ENCODE measurements at regions not wholly inside any gene's neighbourhood (a gene's known extent, or its start where the extent isn't known, plus 50 kb on each side); places are given as distances from the start of the nearest gene placed in this dataset.
"Not testable (repeated sequence)": the region's sequence is repeated elsewhere in the genome, so short reads cannot be mapped to it uniquely, and the experiment has no call there.

DNA sequence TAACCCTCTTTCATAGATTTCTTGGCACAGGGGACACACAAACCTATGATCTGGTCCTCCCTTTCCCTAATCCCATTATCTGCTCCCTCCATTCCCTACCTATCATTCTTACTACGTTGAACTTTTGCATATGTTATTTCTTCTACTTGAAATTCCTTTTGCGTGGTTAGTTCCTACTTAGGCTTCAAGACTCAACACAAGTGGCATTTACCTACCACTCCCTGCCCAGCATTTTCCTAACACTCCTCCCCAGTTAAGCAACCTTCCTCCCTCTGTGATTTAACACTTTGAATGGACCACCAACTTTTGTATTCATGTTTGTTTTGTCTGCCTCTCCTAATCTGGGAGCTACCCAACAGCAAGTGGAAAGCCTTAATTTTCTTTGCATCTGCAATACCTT, 1113.7 kb downstream of the STIM2 start:
- H3K4me1 ChIP-seq (ENCODE audit: control insufficient read depth in 3 of 3, insufficient read depth in 2 of 3, low read depth in 1 of 3, low read length in 2 of 3): no peaks in the 10 kb centered on the region
- no peak overlapping the region for H3K27ac ChIP-seq (ENCODE audit: low read depth in 1 of 3, low read length in 2 of 3)
- H3K9me3 ChIP-seq (ENCODE audit: control insufficient read depth in 2 of 2, insufficient read depth in 1 of 2, low read depth in 1 of 2, low read length in 1 of 2): no peaks in the 10 kb centered on the region
- H3K36me3 ChIP-seq (ENCODE audit: control insufficient read depth in 3 of 3, insufficient read depth in 2 of 3, low read depth in 1 of 3, low read length in 3 of 3): no peaks in the 10 kb centered on the region
- no peak overlapping the region for H3K4me3 ChIP-seq (ENCODE audit: low read depth in 1 of 3, low read length in 3 of 3)
- FAIRE-seq (no peak), DNase-seq (no peak)
- no peaks in the 10 kb centered on the region for H3K27me3 ChIP-seq (ENCODE audit: control insufficient read depth in 3 of 3, insufficient read depth in 3 of 3, low read length in 3 of 3)
- 42 to 76% (median 74%) methylated on average over 2 of the region's 2 CpGs for WGBS, 3 donors

DNA sequence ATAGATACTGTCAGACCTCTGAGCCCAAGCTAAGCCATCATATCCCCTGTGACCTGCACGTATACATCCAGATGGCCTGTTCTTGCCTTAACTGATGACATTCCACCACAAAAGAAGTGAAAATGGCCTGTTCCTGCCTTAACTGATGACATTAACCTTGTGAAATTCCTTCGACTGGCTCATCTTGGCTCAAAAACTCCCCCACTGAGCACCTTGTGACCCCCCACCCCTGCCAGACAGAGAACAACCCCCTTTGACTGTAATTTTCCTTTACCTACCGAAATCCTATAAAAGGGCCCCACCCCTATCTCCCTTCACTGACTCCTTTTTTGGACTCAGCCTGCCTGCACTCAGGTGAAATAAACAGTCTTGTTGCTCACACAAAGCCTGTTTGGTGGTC, 1114.2 kb downstream of the STIM2 start:
- FAIRE-seq; H3K27me3 ChIP-seq (ENCODE audit: control insufficient read depth in 3 of 3, insufficient read depth in 3 of 3, low read length in 3 of 3); H3K4me1 ChIP-seq (ENCODE audit: control insufficient read depth in 3 of 3, insufficient read depth in 2 of 3, low read depth in 1 of 3, low read length in 2 of 3); DNase-seq; H3K4me3 ChIP-seq (ENCODE audit: low read depth in 1 of 3, low read length in 3 of 3); H3K36me3 ChIP-seq (ENCODE audit: control insufficient read depth in 3 of 3, insufficient read depth in 2 of 3, low read depth in 1 of 3, low read length in 3 of 3); H3K27ac ChIP-seq (ENCODE audit: low read depth in 1 of 3, low read length in 2 of 3); H3K9me3 ChIP-seq (ENCODE audit: control insufficient read depth in 2 of 2, insufficient read depth in 1 of 2, low read depth in 1 of 2, low read length in 1 of 2): not testable (repeated sequence)
- 58 to 76% (median 73%) methylated on average over 3 of the region's 3 CpGs for WGBS, 3 donors

DNA sequence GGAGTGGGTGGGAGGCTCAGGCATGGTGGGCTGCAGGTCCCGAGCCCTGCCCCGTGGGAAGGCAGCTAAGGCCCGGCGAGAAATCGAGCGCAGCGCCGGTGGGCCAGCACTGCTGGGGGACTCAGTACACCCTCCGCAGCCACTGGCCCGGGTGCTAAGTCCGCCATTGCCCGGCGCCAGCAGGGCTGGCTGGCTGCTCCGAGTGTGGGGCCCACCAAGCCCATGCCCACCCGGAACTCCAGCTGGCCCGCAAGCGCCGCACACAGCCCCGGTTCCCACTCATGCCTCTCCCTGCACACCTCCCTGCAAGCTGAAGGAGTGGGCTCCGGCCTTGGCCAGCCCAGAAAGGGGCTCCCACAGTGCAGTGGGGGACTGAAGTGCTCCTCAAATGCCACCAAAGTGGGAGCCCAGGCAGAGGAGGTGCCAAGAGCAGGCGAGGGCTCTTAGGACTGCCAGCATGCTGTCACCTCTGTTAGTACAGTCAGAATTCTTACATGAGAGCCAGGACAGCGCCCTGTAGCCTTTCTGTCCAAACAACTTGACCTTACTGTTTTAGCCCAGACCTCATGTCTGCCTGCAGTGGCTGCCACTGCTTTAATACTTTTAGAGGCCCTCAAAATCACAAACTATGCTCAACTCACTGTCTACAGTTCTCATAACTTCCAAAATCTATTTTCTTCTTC, 1117.9 kb downstream of the STIM2 start:
- 75 to 96% (median 88%) methylated on average over 7 to 18 of the region's 22 CpGs for WGBS, 3 donors
- DNase-seq; H3K4me1 ChIP-seq (ENCODE audit: control insufficient read depth in 3 of 3, insufficient read depth in 2 of 3, low read depth in 1 of 3, low read length in 2 of 3); FAIRE-seq; H3K27ac ChIP-seq (ENCODE audit: low read depth in 1 of 3, low read length in 2 of 3); H3K36me3 ChIP-seq (ENCODE audit: control insufficient read depth in 3 of 3, insufficient read depth in 2 of 3, low read depth in 1 of 3, low read length in 3 of 3); H3K4me3 ChIP-seq (ENCODE audit: low read depth in 1 of 3, low read length in 3 of 3); H3K9me3 ChIP-seq (ENCODE audit: control insufficient read depth in 2 of 2, insufficient read depth in 1 of 2, low read depth in 1 of 2, low read length in 1 of 2); H3K27me3 ChIP-seq (ENCODE audit: control insufficient read depth in 3 of 3, insufficient read depth in 3 of 3, low read length in 3 of 3): not testable (repeated sequence)

DNA sequence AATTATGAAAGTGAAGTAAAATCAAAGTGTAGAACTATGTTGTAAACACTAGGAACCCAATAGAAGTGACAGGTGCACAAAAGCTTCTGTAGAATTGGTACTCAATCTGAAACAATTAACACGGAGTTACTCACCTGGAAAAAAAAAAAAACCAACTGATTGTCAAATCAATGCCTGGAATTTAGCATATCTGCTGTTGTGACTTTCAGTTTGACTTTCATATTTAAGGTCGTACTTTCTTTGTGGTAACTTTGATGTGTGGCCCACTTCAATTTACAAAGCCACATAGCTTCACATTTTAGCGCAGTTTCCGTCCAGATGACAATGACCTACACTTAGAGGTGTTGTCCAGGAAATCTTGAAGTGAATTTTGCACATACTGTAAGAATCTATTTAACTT, 1124.9 kb downstream of the STIM2 start:
- DNase-seq (no peak), FAIRE-seq (no peak)
- no peak overlapping the region for H3K4me3 ChIP-seq (ENCODE audit: low read depth in 1 of 3, low read length in 3 of 3)
- no peaks in the 10 kb centered on the region for H3K9me3 ChIP-seq (ENCODE audit: control insufficient read depth in 2 of 2, insufficient read depth in 1 of 2, low read depth in 1 of 2, low read length in 1 of 2)
- H3K4me1 ChIP-seq (ENCODE audit: control insufficient read depth in 3 of 3, insufficient read depth in 2 of 3, low read depth in 1 of 3, low read length in 2 of 3): no peaks in the 10 kb centered on the region
- H3K36me3 ChIP-seq (ENCODE audit: control insufficient read depth in 3 of 3, insufficient read depth in 2 of 3, low read depth in 1 of 3, low read length in 3 of 3): no peaks in the 10 kb centered on the region
- 65 to 77% (median 71%) methylated on average over 4 of the region's 4 CpGs for WGBS, 3 donors
- no peak overlapping the region for H3K27ac ChIP-seq (ENCODE audit: low read depth in 1 of 3, low read length in 2 of 3)
- H3K27me3 ChIP-seq (ENCODE audit: control insufficient read depth in 3 of 3, insufficient read depth in 3 of 3, low read length in 3 of 3): no peaks in the 10 kb centered on the region

DNA sequence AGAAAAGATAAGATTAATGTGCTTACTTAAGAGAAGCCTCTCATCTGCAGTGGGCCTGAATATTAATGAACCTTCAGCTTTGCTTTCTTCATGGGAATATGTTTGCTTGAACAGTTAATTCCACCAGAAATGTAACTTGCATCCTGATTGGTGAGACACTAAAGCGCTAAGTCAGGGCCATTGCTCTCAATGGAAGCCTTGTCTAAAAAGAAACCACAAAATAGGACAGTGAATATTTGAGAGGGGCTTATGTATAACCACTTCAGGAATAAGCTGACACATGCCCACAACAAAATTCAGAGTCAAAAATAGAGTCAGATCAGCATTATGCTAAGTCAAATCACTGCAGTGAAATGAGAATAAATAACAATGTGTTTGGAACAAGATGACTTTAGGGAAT, 1125.8 kb downstream of the STIM2 start:
- Histone ChIP-seq H3K9me3 (ENCODE audit: control insufficient read depth in 2 of 2, insufficient read depth in 1 of 2, low read depth in 1 of 2, low read length in 1 of 2) (no peaks in the 10 kb centered on the region), H3K27me3 (ENCODE audit: control insufficient read depth in 3 of 3, insufficient read depth in 3 of 3, low read length in 3 of 3) (no peaks in the 10 kb centered on the region), H3K4me1 (ENCODE audit: control insufficient read depth in 3 of 3, insufficient read depth in 2 of 3, low read depth in 1 of 3, low read length in 2 of 3) (no peaks in the 10 kb centered on the region), H3K27ac (ENCODE audit: low read depth in 1 of 3, low read length in 2 of 3) (no peak overlapping the region), H3K4me3 (ENCODE audit: low read depth in 1 of 3, low read length in 3 of 3) (no peak overlapping the region), H3K36me3 (ENCODE audit: control insufficient read depth in 3 of 3, insufficient read depth in 2 of 3, low read depth in 1 of 3, low read length in 3 of 3) (no peaks in the 10 kb centered on the region)
- FAIRE-seq (no peak), DNase-seq (no peak)
- 83 to 90% (median 88%) methylated on average over 1 of the region's 1 CpG for WGBS, 3 donors

DNA sequence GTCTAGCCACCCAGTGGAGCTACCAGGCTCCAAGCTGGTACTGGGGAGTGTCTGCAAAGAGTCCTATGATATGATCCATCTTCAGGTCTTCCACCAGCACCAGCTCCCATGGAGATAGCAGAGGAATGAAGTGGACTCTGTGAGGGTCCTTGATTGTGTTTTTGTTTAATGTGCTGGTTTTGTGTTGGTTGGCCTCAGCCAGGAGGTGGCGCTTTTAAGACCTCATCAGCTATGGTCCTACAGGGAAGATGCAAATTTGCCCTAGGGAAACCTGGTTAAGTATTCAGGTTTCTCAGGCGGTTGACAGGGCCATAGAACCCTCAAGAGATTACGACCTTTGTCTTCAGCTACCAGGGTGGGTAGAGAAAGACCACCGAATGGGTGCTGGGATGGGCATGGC, 1141.1 kb downstream of the STIM2 start:
- FAIRE-seq: no peak
- WGBS, 3 donors: 77 to 91% (median 84%) methylated on average over 4 of the region's 4 CpGs
- Histone ChIP-seq H3K4me1 (ENCODE audit: control insufficient read depth in 3 of 3, insufficient read depth in 2 of 3, low read depth in 1 of 3, low read length in 2 of 3) (no peaks in the 10 kb centered on the region), H3K4me3 (ENCODE audit: low read depth in 1 of 3, low read length in 3 of 3) (no peak overlapping the region), H3K36me3 (ENCODE audit: control insufficient read depth in 3 of 3, insufficient read depth in 2 of 3, low read depth in 1 of 3, low read length in 3 of 3) (no peaks in the 10 kb centered on the region), H3K27me3 (ENCODE audit: control insufficient read depth in 3 of 3, insufficient read depth in 3 of 3, low read length in 3 of 3) (no peaks in the 10 kb centered on the region), H3K27ac (ENCODE audit: low read depth in 1 of 3, low read length in 2 of 3) (no peak overlapping the region), H3K9me3 (ENCODE audit: control insufficient read depth in 2 of 2, insufficient read depth in 1 of 2, low read depth in 1 of 2, low read length in 1 of 2) (no peaks in the 10 kb centered on the region)
- DNase-seq: no peak

DNA sequence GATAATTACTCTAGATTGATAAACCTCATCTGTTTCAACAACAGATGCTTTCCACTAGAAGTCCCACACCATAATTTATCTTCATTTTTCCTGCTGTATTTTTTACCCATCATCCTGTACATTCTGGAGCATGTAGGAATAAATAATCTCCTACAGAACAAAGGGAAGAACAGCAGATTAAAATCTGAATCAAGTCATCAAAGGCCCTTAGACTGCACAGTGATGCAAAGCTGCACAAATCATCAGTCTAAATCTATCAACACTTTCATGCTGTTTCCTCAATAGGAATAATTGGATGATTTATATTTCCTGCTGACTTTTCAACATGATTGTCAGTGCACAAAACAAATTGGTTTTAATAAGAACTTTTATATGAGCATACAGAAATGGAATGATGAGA, 1143.9 kb downstream of the STIM2 start:
- Histone ChIP-seq H3K27me3 (ENCODE audit: control insufficient read depth in 3 of 3, insufficient read depth in 3 of 3, low read length in 3 of 3) (no peaks in the 10 kb centered on the region), H3K36me3 (ENCODE audit: control insufficient read depth in 3 of 3, insufficient read depth in 2 of 3, low read depth in 1 of 3, low read length in 3 of 3) (no peaks in the 10 kb centered on the region), H3K4me3 (ENCODE audit: low read depth in 1 of 3, low read length in 3 of 3) (no peak overlapping the region), H3K9me3 (ENCODE audit: control insufficient read depth in 2 of 2, insufficient read depth in 1 of 2, low read depth in 1 of 2, low read length in 1 of 2) (no peaks in the 10 kb centered on the region), H3K27ac (ENCODE audit: low read depth in 1 of 3, low read length in 2 of 3) (no peak overlapping the region), H3K4me1 (ENCODE audit: control insufficient read depth in 3 of 3, insufficient read depth in 2 of 3, low read depth in 1 of 3, low read length in 2 of 3) (no peaks in the 10 kb centered on the region)
- FAIRE-seq (no peak), DNase-seq (no peak)

DNA sequence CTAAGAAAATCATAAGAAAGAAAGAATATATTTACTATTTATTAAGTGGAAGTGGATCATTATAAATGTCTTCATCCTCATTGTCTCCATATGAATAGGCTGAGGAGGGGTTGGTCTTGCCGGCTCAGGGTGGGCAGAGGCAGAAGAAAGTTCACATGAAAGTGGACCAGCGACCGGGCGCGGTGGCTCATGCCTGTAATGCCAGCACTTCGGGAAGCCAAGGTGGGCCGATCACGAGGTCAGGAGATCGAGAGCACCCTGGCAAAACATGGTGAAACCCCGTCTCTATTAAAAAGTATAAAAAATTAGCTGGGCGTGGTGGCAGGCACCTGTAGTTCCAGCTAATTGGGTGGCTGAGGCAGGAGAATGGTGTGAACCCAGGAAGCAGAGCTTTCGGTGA, 1145.4 kb downstream of the STIM2 start:
- H3K27ac ChIP-seq (ENCODE audit: low read depth in 1 of 3, low read length in 2 of 3): no peak overlapping the region
- H3K4me1 ChIP-seq (ENCODE audit: control insufficient read depth in 3 of 3, insufficient read depth in 2 of 3, low read depth in 1 of 3, low read length in 2 of 3): no peaks in the 10 kb centered on the region
- H3K36me3 ChIP-seq (ENCODE audit: control insufficient read depth in 3 of 3, insufficient read depth in 2 of 3, low read depth in 1 of 3, low read length in 3 of 3): no peaks in the 10 kb centered on the region
- H3K27me3 ChIP-seq (ENCODE audit: control insufficient read depth in 3 of 3, insufficient read depth in 3 of 3, low read length in 3 of 3): no peaks in the 10 kb centered on the region
- no peak overlapping the region for H3K4me3 ChIP-seq (ENCODE audit: low read depth in 1 of 3, low read length in 3 of 3)
- no peaks in the 10 kb centered on the region for H3K9me3 ChIP-seq (ENCODE audit: control insufficient read depth in 2 of 2, insufficient read depth in 1 of 2, low read depth in 1 of 2, low read length in 1 of 2)
- WGBS, 3 donors: 88 to 93% (median 91%) methylated on average over 12 of the region's 12 CpGs
- DNase-seq: no peak
- no peak for FAIRE-seq

DNA sequence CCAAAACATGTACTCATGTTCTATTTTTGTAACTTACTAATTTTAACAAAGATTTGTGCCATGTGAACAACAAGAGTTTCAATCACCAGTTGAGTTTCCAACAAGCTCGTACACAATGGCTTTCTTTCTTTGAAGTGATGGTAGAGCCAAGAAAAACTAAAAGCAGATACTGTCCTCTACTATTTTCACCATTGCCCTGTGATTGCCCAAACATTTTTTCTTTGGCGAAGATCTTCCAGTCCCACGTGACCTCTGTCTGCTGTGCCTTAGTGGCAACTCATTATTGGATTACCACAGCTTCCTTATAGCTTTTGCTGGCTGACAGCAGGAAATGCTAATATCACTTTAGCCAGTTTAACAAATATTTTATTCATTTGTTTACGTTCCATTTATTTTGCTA, 1147.1 kb downstream of the STIM2 start:
- Histone ChIP-seq H3K27ac (ENCODE audit: low read depth in 1 of 3, low read length in 2 of 3) (no peak overlapping the region), H3K4me1 (ENCODE audit: control insufficient read depth in 3 of 3, insufficient read depth in 2 of 3, low read depth in 1 of 3, low read length in 2 of 3) (no peaks in the 10 kb centered on the region), H3K27me3 (ENCODE audit: control insufficient read depth in 3 of 3, insufficient read depth in 3 of 3, low read length in 3 of 3) (no peaks in the 10 kb centered on the region), H3K4me3 (ENCODE audit: low read depth in 1 of 3, low read length in 3 of 3) (no peak overlapping the region), H3K9me3 (ENCODE audit: control insufficient read depth in 2 of 2, insufficient read depth in 1 of 2, low read depth in 1 of 2, low read length in 1 of 2) (peaks cover 2 to 10% of the 10 kb centered on the region in 2 donors), H3K36me3 (ENCODE audit: control insufficient read depth in 3 of 3, insufficient read depth in 2 of 3, low read depth in 1 of 3, low read length in 3 of 3) (no peaks in the 10 kb centered on the region)
- 70 to 76% (median 71%) methylated on average over 4 of the region's 4 CpGs for WGBS, 3 donors
- no peak for DNase-seq
- FAIRE-seq: no peak
